ENCODE measurements at regions not wholly inside any gene's neighbourhood (a gene's known extent, or its start where the extent isn't known, plus 50 kb on each side); places are given as distances from the start of the nearest gene placed in this dataset.

DNA sequence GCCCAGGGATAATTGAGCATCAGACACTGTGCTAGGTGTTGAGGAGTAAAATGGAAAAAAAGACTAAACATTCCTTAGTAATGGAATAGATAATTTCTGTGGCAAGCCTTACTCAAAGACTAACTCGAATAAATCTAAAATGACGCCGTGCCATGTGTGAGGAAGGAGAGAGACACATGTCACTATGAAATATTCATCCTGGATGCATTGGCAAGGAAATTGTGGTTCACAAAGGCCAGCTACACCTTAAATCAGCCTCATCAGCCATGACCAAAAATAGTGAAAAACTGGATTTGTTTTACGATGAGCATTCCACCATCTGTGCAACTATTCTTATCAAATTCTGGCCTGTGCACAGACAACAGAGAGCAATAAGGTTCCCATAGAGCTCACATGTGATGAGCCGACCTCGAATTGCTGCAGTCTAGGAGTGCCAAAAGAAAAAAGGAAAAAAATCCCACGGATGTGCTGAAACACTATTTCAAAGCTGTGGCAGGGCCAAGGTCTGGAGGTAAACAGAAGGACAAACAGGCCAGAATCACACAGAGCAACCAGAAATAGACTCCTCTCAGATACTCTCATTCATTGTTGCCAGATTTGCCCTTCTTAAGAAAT, 505.7 kb downstream of the EFNB2 start:
- TF ChIP-seq, protein P1, sequence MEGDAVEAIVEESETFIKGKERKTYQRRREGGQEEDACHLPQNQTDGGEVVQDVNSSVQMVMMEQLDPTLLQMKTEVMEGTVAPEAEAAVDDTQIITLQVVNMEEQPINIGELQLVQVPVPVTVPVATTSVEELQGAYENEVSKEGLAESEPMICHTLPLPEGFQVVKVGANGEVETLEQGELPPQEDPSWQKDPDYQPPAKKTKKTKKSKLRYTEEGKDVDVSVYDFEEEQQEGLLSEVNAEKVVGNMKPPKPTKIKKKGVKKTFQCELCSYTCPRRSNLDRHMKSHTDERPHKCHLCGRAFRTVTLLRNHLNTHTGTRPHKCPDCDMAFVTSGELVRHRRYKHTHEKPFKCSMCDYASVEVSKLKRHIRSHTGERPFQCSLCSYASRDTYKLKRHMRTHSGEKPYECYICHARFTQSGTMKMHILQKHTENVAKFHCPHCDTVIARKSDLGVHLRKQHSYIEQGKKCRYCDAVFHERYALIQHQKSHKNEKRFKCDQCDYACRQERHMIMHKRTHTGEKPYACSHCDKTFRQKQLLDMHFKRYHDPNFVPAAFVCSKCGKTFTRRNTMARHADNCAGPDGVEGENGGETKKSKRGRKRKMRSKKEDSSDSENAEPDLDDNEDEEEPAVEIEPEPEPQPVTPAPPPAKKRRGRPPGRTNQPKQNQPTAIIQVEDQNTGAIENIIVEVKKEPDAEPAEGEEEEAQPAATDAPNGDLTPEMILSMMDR (IDR thresholded peaks at IDR 0.05) = no peak
- TF ChIP-seq POLR2A (IDR thresholded peaks at IDR 0.05) (no peak), POLR2AphosphoS5 (IDR thresholded peaks at IDR 0.05) (no peak)

Measured in breast epithelium (tissue), 3 donors.